H54 (cell line): ENCODE measurements at regions not wholly inside any gene's neighbourhood (a gene's known extent, or its start where the extent isn't known, plus 50 kb on each side); places are given as distances from the start of the nearest gene placed in this dataset.

Experiments
- DNase-seq: peaks from one replicate; pipeline ENCODE4 v3.0.0; 2011; ENCODE audit warnings: low spot score, mixed read lengths; ENCODE audit not compliant: insufficient read length
- FAIRE-seq: peaks from 3 replicates; lab custom pipeline; 2011; peaks lifted over from hg19 to GRCh38; lab: Jason Lieb, UNC
- POLR2A ChIP-seq: IDR thresholded peaks from 2 replicates; pipeline ENCODE4 v1.6.1; 2011; ENCODE audit warnings: low read depth, mild to moderate bottlenecking, low read length

- no peak for TF ChIP-seq POLR2A
- no peak for FAIRE-seq
- DNase-seq, result no peak
Measured at GRCh38 chr2:206845877-206846276, 80.5 kb downstream of the FASTKD2 start.

GRCh38 chr2:206846331-206846730 is 80.9 kb downstream of the FASTKD2 start:
- FAIRE-seq (no peak), DNase-seq (no peak)
- no peak for TF ChIP-seq POLR2A

- TF ChIP-seq POLR2A, result no peak
- no peak for FAIRE-seq
- no peak for DNase-seq
Measured at GRCh38 chr2:206846981-206847834, 81.8 kb downstream of the FASTKD2 start.

GRCh38 chr2:206850369-206850768 is 85.0 kb downstream of the FASTKD2 start:
- no peak for TF ChIP-seq POLR2A
- DNase-seq, result no peak
- no peak for FAIRE-seq

- FAIRE-seq, result no peak
- no peak for DNase-seq
- no peak for TF ChIP-seq POLR2A
Measured at GRCh38 chr2:206851521-206851920, 86.1 kb downstream of the FASTKD2 start.

- no peak for FAIRE-seq
- TF ChIP-seq POLR2A, result no peak
- DNase-seq, result no peak
Measured at GRCh38 chr2:206853915-206854314, 85.4 kb upstream of the CPO start.

GRCh38 chr2:206855585-206856433 is 83.5 kb upstream of the CPO start:
- TF ChIP-seq POLR2A, result no peak
- FAIRE-seq, result no peak
- DNase-seq, result no peak

GRCh38 chr2:206856513-206856912 is 82.8 kb upstream of the CPO start:
- DNase-seq (peak; percentile 6), FAIRE-seq (no peak)
- no peak for TF ChIP-seq POLR2A

GRCh38 chr2:206858687-206859329 is 80.5 kb upstream of the CPO start:
- no peak for TF ChIP-seq POLR2A
- DNase-seq (no peak), FAIRE-seq (no peak)

- TF ChIP-seq POLR2A, result no peak
- DNase-seq, result no peak
- no peak for FAIRE-seq
Measured at GRCh38 chr2:206859330-206859739, 80.0 kb upstream of the CPO start.

- no peak for FAIRE-seq
- DNase-seq, result no peak
- TF ChIP-seq POLR2A, result no peak
Measured at GRCh38 chr2:206863196-206863595, 76.1 kb upstream of the CPO start.

GRCh38 chr2:206863716-206864115 is 75.6 kb upstream of the CPO start:
- DNase-seq (no peak), FAIRE-seq (no peak)
- no peak for TF ChIP-seq POLR2A

- FAIRE-seq (no peak), DNase-seq (no peak)
- TF ChIP-seq POLR2A, result no peak
Measured at GRCh38 chr2:206867006-206867405, 72.3 kb upstream of the CPO start.
